ENCODE measurements at regions not wholly inside any gene's neighbourhood (a gene's known extent, or its start where the extent isn't known, plus 50 kb on each side); places are given as distances from the start of the nearest gene placed in this dataset.

- no peaks in the 10 kb centered on the region for H3K36me3 Mint-ChIP-seq (ENCODE audit: low read depth)
- ChIA-PET CTCF (no interaction called here), POLR2A (no interaction called here)
- no peaks in the 10 kb centered on the region for H3K27me3 Mint-ChIP-seq (ENCODE audit: low read depth)
- H3K4me1 Mint-ChIP-seq (ENCODE audit: low read depth) = no peaks in the 10 kb centered on the region
- no peak overlapping the region for H3K4me3 Mint-ChIP-seq
- no peak for ATAC-seq
- DNase-seq = no peak
- H3K27ac Mint-ChIP-seq = no peak overlapping the region
- H3K9me3 Mint-ChIP-seq (ENCODE audit: insufficient read depth) = peaks cover 11% of the 10 kb centered on the region
These were observed 501.8 kb downstream of the PRKD1 start for GRCh38 chr14:29425705-29426482.

GRCh38 chr14:29442696-29443095 is 485.0 kb downstream of the PRKD1 start:
- DNase-seq (no peak), ATAC-seq (no peak)
- ChIA-PET POLR2A (no interaction called here), CTCF (no interaction called here)
- H3K36me3 Mint-ChIP-seq (ENCODE audit: low read depth) = no peaks in the 10 kb centered on the region
- H3K4me1 Mint-ChIP-seq (ENCODE audit: low read depth) = no peaks in the 10 kb centered on the region
- no peak overlapping the region for H3K27ac Mint-ChIP-seq
- H3K9me3 Mint-ChIP-seq (ENCODE audit: insufficient read depth) = peaks cover 14% of the 10 kb centered on the region
- no peaks in the 10 kb centered on the region for H3K27me3 Mint-ChIP-seq (ENCODE audit: low read depth)
- H3K4me3 Mint-ChIP-seq = no peak overlapping the region

GRCh38 chr14:29444216-29444615 is 483.4 kb downstream of the PRKD1 start:
- Mint-ChIP-seq H3K27ac (no peak overlapping the region), H3K9me3 (ENCODE audit: insufficient read depth) (peaks cover 4% of the 10 kb centered on the region), H3K4me1 (ENCODE audit: low read depth) (no peaks in the 10 kb centered on the region), H3K4me3 (no peak overlapping the region), H3K27me3 (ENCODE audit: low read depth) (no peaks in the 10 kb centered on the region), H3K36me3 (ENCODE audit: low read depth) (no peaks in the 10 kb centered on the region)
- ATAC-seq (no peak), DNase-seq (no peak)
- POLR2A ChIA-PET = no interaction called here
- CTCF ChIA-PET = no interaction called here

GRCh38 chr14:29444805-29445204 is 482.8 kb downstream of the PRKD1 start:
- no peaks in the 10 kb centered on the region for H3K4me1 Mint-ChIP-seq (ENCODE audit: low read depth)
- H3K27me3 Mint-ChIP-seq (ENCODE audit: low read depth) = no peaks in the 10 kb centered on the region
- H3K9me3 Mint-ChIP-seq (ENCODE audit: insufficient read depth) = peaks cover 4% of the 10 kb centered on the region
- ATAC-seq (no peak), DNase-seq (no peak)
- ChIA-PET POLR2A (no interaction called here), CTCF (no interaction called here)
- H3K36me3 Mint-ChIP-seq (ENCODE audit: low read depth) = no peaks in the 10 kb centered on the region
- H3K27ac Mint-ChIP-seq = no peak overlapping the region
- no peak overlapping the region for H3K4me3 Mint-ChIP-seq

GRCh38 chr14:29446971-29447370 is 480.7 kb downstream of the PRKD1 start:
- H3K27ac Mint-ChIP-seq = no peak overlapping the region
- ATAC-seq = no peak
- H3K9me3 Mint-ChIP-seq (ENCODE audit: insufficient read depth) = peaks cover 14% of the 10 kb centered on the region
- ChIA-PET CTCF (no interaction called here), POLR2A (no interaction called here)
- no peak for DNase-seq
- H3K36me3 Mint-ChIP-seq (ENCODE audit: low read depth) = no peaks in the 10 kb centered on the region
- H3K4me1 Mint-ChIP-seq (ENCODE audit: low read depth) = no peaks in the 10 kb centered on the region
- H3K4me3 Mint-ChIP-seq = no peak overlapping the region
- no peaks in the 10 kb centered on the region for H3K27me3 Mint-ChIP-seq (ENCODE audit: low read depth)

- ChIA-PET POLR2A (no interaction called here), CTCF (no interaction called here)
- Mint-ChIP-seq H3K36me3 (ENCODE audit: low read depth) (no peaks in the 10 kb centered on the region), H3K27me3 (ENCODE audit: low read depth) (no peaks in the 10 kb centered on the region), H3K4me3 (no peak overlapping the region), H3K4me1 (ENCODE audit: low read depth) (no peaks in the 10 kb centered on the region), H3K9me3 (ENCODE audit: insufficient read depth) (peaks cover 9% of the 10 kb centered on the region), H3K27ac (no peak overlapping the region)
- ATAC-seq (no peak), DNase-seq (no peak)
These were observed 475.7 kb downstream of the PRKD1 start for GRCh38 chr14:29451941-29452340.

- ATAC-seq (no peak), DNase-seq (no peak)
- no peaks in the 10 kb centered on the region for H3K27me3 Mint-ChIP-seq (ENCODE audit: low read depth)
- H3K9me3 Mint-ChIP-seq (ENCODE audit: insufficient read depth) = peaks cover 9% of the 10 kb centered on the region
- no peaks in the 10 kb centered on the region for H3K36me3 Mint-ChIP-seq (ENCODE audit: low read depth)
- ChIA-PET POLR2A (no interaction called here), CTCF (no interaction called here)
- no peak overlapping the region for H3K4me3 Mint-ChIP-seq
- H3K27ac Mint-ChIP-seq = no peak overlapping the region
- no peaks in the 10 kb centered on the region for H3K4me1 Mint-ChIP-seq (ENCODE audit: low read depth)
These were observed 474.6 kb downstream of the PRKD1 start for GRCh38 chr14:29453045-29453444.

- POLR2A ChIA-PET = no interaction called here
- Mint-ChIP-seq H3K4me3 (no peak overlapping the region), H3K36me3 (ENCODE audit: low read depth) (no peaks in the 10 kb centered on the region), H3K9me3 (ENCODE audit: insufficient read depth) (peaks cover 9% of the 10 kb centered on the region), H3K27ac (no peak overlapping the region), H3K4me1 (ENCODE audit: low read depth) (no peaks in the 10 kb centered on the region), H3K27me3 (ENCODE audit: low read depth) (no peaks in the 10 kb centered on the region)
- DNase-seq (no peak), ATAC-seq (no peak)
- CTCF ChIA-PET = no interaction called here
These were observed 473.5 kb downstream of the PRKD1 start for GRCh38 chr14:29454026-29454693.

- H3K27me3 Mint-ChIP-seq (ENCODE audit: low read depth) = no peaks in the 10 kb centered on the region
- H3K9me3 Mint-ChIP-seq (ENCODE audit: insufficient read depth) = peaks cover 5% of the 10 kb centered on the region
- no peaks in the 10 kb centered on the region for H3K36me3 Mint-ChIP-seq (ENCODE audit: low read depth)
- ChIA-PET POLR2A (no interaction called here), CTCF (no interaction called here)
- no peak overlapping the region for H3K4me3 Mint-ChIP-seq
- no peak for ATAC-seq
- no peaks in the 10 kb centered on the region for H3K4me1 Mint-ChIP-seq (ENCODE audit: low read depth)
- H3K27ac Mint-ChIP-seq = no peak overlapping the region
- DNase-seq = no peak
These were observed 469.1 kb downstream of the PRKD1 start for GRCh38 chr14:29458547-29458946.

- Mint-ChIP-seq H3K27me3 (ENCODE audit: low read depth) (no peaks in the 10 kb centered on the region), H3K9me3 (ENCODE audit: insufficient read depth) (peaks cover 5% of the 10 kb centered on the region), H3K36me3 (ENCODE audit: low read depth) (no peaks in the 10 kb centered on the region), H3K4me1 (ENCODE audit: low read depth) (no peaks in the 10 kb centered on the region), H3K4me3 (no peak overlapping the region), H3K27ac (no peak overlapping the region)
- ATAC-seq = no peak
- POLR2A ChIA-PET = no interaction called here
- no peak for DNase-seq
- CTCF ChIA-PET = no interaction called here
These were observed 468.1 kb downstream of the PRKD1 start for GRCh38 chr14:29459531-29459930.

GRCh38 chr14:29459969-29460560 is 467.6 kb downstream of the PRKD1 start:
- ChIA-PET POLR2A (no interaction called here), CTCF (no interaction called here)
- no peaks in the 10 kb centered on the region for H3K27me3 Mint-ChIP-seq (ENCODE audit: low read depth)
- DNase-seq = no peak
- H3K27ac Mint-ChIP-seq = no peak overlapping the region
- no peaks in the 10 kb centered on the region for H3K36me3 Mint-ChIP-seq (ENCODE audit: low read depth)
- H3K4me3 Mint-ChIP-seq = no peak overlapping the region
- H3K4me1 Mint-ChIP-seq (ENCODE audit: low read depth) = no peaks in the 10 kb centered on the region
- ATAC-seq = no peak
- peaks cover 5% of the 10 kb centered on the region for H3K9me3 Mint-ChIP-seq (ENCODE audit: insufficient read depth)

- ChIA-PET CTCF (no interaction called here), POLR2A (no interaction called here)
- Mint-ChIP-seq H3K4me1 (ENCODE audit: low read depth) (no peaks in the 10 kb centered on the region), H3K9me3 (ENCODE audit: insufficient read depth) (peaks cover 5% of the 10 kb centered on the region), H3K27me3 (ENCODE audit: low read depth) (no peaks in the 10 kb centered on the region), H3K27ac (no peak overlapping the region), H3K36me3 (ENCODE audit: low read depth) (no peaks in the 10 kb centered on the region), H3K4me3 (no peak overlapping the region)
- DNase-seq = no peak
- ATAC-seq = no peak
These were observed 466.5 kb downstream of the PRKD1 start for GRCh38 chr14:29461101-29461500.

Measured in activated CD8-positive, alpha-beta T cell treated with anti-CD3 and anti-CD28 coated beads, Interleukin-2, amount 10 ng/mL, durations not matched to agents 7 days and 5 days (primary cell).